ENCODE measurements at regions not wholly inside any gene's neighbourhood (a gene's known extent, or its start where the extent isn't known, plus 50 kb on each side); places are given as distances from the start of the nearest gene placed in this dataset.
A peak's percentile ranks its signal among the peaks of the same experiment; 100 is the strongest.

DNA sequence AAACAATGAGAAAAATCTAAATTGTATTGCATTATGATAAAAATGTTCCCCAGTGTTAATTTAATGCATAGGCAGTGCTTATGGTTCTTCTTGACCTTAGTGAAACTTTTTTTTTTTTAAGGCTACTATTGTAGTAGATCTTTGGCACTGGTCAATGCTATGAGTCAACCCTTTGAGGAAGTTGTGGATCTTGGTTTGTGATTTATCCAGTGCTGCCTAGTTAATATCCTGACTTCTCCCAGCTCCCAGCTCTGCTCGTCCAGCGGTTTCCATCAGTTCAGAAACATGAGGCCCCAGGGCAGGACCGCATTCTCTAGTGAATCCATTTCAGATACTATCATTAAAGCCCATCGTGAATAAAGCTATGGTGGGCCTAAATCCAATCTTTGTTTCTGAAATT is 364.5 kb upstream of the JARID2 start:
- Histone ChIP-seq H3K79me2 (ENCODE audit: insufficient read depth) (no peaks in the 10 kb centered on the region), H3K27me3 (ENCODE audit: insufficient read depth) (no peaks in the 10 kb centered on the region), H3F3A (replicated peaks; ENCODE audit: insufficient read depth) (peaks cover 6% of the 10 kb centered on the region), H3K9ac (no peak overlapping the region), H3K4me3 (ENCODE audit: low read depth in 2 of 2, low read length in 1 of 2) (no peak overlapping the region), H3K27ac (ENCODE audit: low read depth in 2 of 2, low read length in 1 of 2) (peak overlapping the region in 1 of 2 experiments; percentile 44; a peak in 1 of 4 replicates), H3K36me3 (replicated peaks in 1 of 2; ENCODE audit: control insufficient read depth in 1 of 2, insufficient read depth in 2 of 2, low read length in 1 of 2) (no peaks in the 10 kb centered on the region), H3K4me2 (no peak overlapping the region), H3K9me2 (no peaks in the 10 kb centered on the region), H3K4me1 (ENCODE audit: control insufficient read depth in 1 of 2, insufficient read depth in 2 of 2, low read depth in 1 of 2, low read length in 1 of 2) (peaks cover 3 to 22% of the 10 kb centered on the region in 2 experiments; a peak in 2 of 4 replicates), H4K20me1 (ENCODE audit: insufficient read depth) (no peaks in the 10 kb centered on the region), H2AFZ (ENCODE audit: low read depth) (no peak overlapping the region), H3K9me3 (no peaks in the 10 kb centered on the region)
- WGBS (ENCODE audit: low lambda C conversion rate), result 27% methylated on average over 4 of the region's 4 CpGs
- no peak for DNase-seq
- TF ChIP-seq NFIC (IDR thresholded peaks at IDR 0.05; ENCODE audit: borderline replicate concordance), result peak; percentile 43; the same call in 1 of the 2 replicates
- no peak; the same call in 1 of the 2 replicates for TF ChIP-seq TCF12 (IDR thresholded peaks at IDR 0.05)
- TF ChIP-seq, protein P1, sequence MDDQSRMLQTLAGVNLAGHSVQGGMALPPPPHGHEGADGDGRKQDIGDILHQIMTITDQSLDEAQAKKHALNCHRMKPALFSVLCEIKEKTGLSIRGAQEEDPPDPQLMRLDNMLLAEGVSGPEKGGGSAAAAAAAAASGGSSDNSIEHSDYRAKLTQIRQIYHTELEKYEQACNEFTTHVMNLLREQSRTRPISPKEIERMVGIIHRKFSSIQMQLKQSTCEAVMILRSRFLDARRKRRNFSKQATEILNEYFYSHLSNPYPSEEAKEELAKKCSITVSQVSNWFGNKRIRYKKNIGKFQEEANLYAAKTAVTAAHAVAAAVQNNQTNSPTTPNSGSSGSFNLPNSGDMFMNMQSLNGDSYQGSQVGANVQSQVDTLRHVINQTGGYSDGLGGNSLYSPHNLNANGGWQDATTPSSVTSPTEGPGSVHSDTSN (IDR thresholded peaks at IDR 0.05), result peak; percentile 18; the same call in 1 of the 2 replicates
- POLR2A ChIA-PET, result no interaction called here
- CTCF ChIA-PET, result no interaction called here

DNA sequence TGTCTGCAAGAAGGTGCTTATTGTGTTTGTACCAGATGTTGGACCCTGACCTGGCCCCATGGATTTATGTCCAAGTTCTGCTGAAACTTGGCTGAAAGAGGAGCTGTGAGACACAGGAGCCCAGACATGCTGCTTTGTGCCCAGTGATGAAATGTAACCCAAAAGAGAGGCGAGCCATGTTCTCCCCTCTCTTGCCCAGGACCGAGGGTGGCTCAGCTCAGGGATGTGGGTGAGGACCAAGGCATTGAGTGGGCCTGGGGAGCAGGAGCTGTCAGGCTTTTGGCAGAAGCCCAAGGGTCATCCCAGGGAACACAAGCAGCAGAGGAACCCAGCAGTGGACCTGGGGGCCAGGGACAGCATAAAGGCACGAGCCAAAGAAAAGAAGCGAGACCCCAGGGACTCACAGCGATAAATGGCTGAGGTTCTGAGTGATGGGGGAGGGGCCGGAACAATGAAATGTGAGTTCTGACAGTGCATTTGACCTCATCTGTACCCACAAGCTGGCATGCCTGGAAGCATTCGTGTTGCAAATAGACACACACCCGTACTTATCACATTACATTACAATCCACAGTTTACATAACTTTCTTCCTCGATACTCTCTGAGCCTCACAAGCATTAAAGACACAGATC is 363.4 kb upstream of the JARID2 start:
- Histone ChIP-seq H3K79me2 (ENCODE audit: insufficient read depth) (no peaks in the 10 kb centered on the region), H3K27me3 (ENCODE audit: insufficient read depth) (no peaks in the 10 kb centered on the region), H3K36me3 (replicated peaks in 1 of 2; ENCODE audit: control insufficient read depth in 1 of 2, insufficient read depth in 2 of 2, low read length in 1 of 2) (no peaks in the 10 kb centered on the region), H2AFZ (ENCODE audit: low read depth) (no peak overlapping the region), H3K9me2 (no peaks in the 10 kb centered on the region), H3F3A (replicated peaks; ENCODE audit: insufficient read depth) (no peaks in the 10 kb centered on the region), H3K4me2 (no peak overlapping the region), H3K4me1 (ENCODE audit: control insufficient read depth in 1 of 2, insufficient read depth in 2 of 2, low read depth in 1 of 2, low read length in 1 of 2) (peaks cover 3 to 14% of the 10 kb centered on the region in 2 experiments; a peak in 2 of 4 replicates), H4K20me1 (ENCODE audit: insufficient read depth) (no peaks in the 10 kb centered on the region), H3K9me3 (no peaks in the 10 kb centered on the region), H3K4me3 (ENCODE audit: low read depth in 2 of 2, low read length in 1 of 2) (no peak overlapping the region), H3K9ac (no peak overlapping the region), H3K27ac (ENCODE audit: low read depth in 2 of 2, low read length in 1 of 2) (no peak overlapping the region)
- CTCF ChIA-PET, result no interaction called here
- WGBS (ENCODE audit: low lambda C conversion rate), result 82% methylated on average over 8 of the region's 9 CpGs
- DNase-seq, result no peak
- POLR2A ChIA-PET, result no interaction called here
- TF ChIP-seq RXRA (IDR thresholded peaks at IDR 0.05; ENCODE audit: borderline replicate concordance, low read depth), result no peak
- no peak for TF ChIP-seq RFX5 (IDR thresholded peaks at IDR 0.05; ENCODE audit: low read length)
- TF ChIP-seq MEF2A (IDR thresholded peaks at IDR 0.05; ENCODE audit: borderline replicate concordance, low read depth), result no peak
- no peak for TF ChIP-seq SIN3A (IDR thresholded peaks at IDR 0.05; ENCODE audit: borderline replicate concordance, low read depth, low read length)
- TF ChIP-seq, protein P2, sequence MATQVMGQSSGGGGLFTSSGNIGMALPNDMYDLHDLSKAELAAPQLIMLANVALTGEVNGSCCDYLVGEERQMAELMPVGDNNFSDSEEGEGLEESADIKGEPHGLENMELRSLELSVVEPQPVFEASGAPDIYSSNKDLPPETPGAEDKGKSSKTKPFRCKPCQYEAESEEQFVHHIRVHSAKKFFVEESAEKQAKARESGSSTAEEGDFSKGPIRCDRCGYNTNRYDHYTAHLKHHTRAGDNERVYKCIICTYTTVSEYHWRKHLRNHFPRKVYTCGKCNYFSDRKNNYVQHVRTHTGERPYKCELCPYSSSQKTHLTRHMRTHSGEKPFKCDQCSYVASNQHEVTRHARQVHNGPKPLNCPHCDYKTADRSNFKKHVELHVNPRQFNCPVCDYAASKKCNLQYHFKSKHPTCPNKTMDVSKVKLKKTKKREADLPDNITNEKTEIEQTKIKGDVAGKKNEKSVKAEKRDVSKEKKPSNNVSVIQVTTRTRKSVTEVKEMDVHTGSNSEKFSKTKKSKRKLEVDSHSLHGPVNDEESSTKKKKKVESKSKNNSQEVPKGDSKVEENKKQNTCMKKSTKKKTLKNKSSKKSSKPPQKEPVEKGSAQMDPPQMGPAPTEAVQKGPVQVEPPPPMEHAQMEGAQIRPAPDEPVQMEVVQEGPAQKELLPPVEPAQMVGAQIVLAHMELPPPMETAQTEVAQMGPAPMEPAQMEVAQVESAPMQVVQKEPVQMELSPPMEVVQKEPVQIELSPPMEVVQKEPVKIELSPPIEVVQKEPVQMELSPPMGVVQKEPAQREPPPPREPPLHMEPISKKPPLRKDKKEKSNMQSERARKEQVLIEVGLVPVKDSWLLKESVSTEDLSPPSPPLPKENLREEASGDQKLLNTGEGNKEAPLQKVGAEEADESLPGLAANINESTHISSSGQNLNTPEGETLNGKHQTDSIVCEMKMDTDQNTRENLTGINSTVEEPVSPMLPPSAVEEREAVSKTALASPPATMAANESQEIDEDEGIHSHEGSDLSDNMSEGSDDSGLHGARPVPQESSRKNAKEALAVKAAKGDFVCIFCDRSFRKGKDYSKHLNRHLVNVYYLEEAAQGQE (IDR thresholded peaks at IDR 0.05; ENCODE audit: low read depth, low read length), result no peak
- no peak for TF ChIP-seq RAD21 (IDR thresholded peaks at IDR 0.05; ENCODE audit: low read length)
- TF ChIP-seq GABPA (IDR thresholded peaks at IDR 0.05; ENCODE audit: low read depth), result no peak
- TF ChIP-seq, protein P3, sequence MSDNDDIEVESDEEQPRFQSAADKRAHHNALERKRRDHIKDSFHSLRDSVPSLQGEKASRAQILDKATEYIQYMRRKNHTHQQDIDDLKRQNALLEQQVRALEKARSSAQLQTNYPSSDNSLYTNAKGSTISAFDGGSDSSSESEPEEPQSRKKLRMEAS (IDR thresholded peaks at IDR 0.05; ENCODE audit: low read depth), result no peak
- TF ChIP-seq, protein P4, sequence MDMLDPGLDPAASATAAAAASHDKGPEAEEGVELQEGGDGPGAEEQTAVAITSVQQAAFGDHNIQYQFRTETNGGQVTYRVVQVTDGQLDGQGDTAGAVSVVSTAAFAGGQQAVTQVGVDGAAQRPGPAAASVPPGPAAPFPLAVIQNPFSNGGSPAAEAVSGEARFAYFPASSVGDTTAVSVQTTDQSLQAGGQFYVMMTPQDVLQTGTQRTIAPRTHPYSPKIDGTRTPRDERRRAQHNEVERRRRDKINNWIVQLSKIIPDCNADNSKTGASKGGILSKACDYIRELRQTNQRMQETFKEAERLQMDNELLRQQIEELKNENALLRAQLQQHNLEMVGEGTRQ (IDR thresholded peaks at IDR 0.05; ENCODE audit: borderline replicate concordance, low read depth, low read length), result no peak
- TF ChIP-seq FOXM1 (IDR thresholded peaks at IDR 0.05; ENCODE audit: low read depth), result no peak
- TF ChIP-seq RCOR1 (IDR thresholded peaks at IDR 0.05; ENCODE audit: low read length), result no peak
- TF ChIP-seq TAF1 (IDR thresholded peaks at IDR 0.05; ENCODE audit: borderline replicate concordance, low read depth, low read length), result no peak
- no peak for TF ChIP-seq GATA2 (CRISPR knock-in tag; IDR thresholded peaks at IDR 0.05)
- TF ChIP-seq YY1 (IDR thresholded peaks at IDR 0.05; ENCODE audit: low read depth), result no peak
- TF ChIP-seq, protein P5, sequence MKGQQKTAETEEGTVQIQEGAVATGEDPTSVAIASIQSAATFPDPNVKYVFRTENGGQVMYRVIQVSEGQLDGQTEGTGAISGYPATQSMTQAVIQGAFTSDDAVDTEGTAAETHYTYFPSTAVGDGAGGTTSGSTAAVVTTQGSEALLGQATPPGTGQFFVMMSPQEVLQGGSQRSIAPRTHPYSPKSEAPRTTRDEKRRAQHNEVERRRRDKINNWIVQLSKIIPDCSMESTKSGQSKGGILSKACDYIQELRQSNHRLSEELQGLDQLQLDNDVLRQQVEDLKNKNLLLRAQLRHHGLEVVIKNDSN (IDR thresholded peaks at IDR 0.05; ENCODE audit: borderline replicate concordance, low read depth), result no peak
- no peak for TF ChIP-seq TCF12 (IDR thresholded peaks at IDR 0.05)

Data from SK-N-SH (cell line).